ENCODE measurements at regions not wholly inside any gene's neighbourhood (a gene's known extent, or its start where the extent isn't known, plus 50 kb on each side); places are given as distances from the start of the nearest gene placed in this dataset.

GRCh38 chrX:13419918-13420317 is 100.1 kb upstream of the ATXN3L start:
- no peaks in the 10 kb centered on the region; the same call in 1 of the 2 replicates for H3K27me3 Mint-ChIP-seq (ENCODE audit: low read depth)
- ChIA-PET CTCF (no interaction called here), POLR2A (no interaction called here)
- no peak overlapping the region for H3K4me3 Mint-ChIP-seq
- H3K36me3 Mint-ChIP-seq, result no peaks in the 10 kb centered on the region
- H3K9me3 Mint-ChIP-seq, result peaks cover 3% of the 10 kb centered on the region; the same call in 1 of the 2 replicates
- no peak for DNase-seq (ENCODE audit: low spot score)
- no peak for ATAC-seq
- no peak overlapping the region for H3K27ac Mint-ChIP-seq
- peaks cover 34% of the 10 kb centered on the region for H3K4me1 Mint-ChIP-seq
- TF ChIP-seq JAZF1 (CRISPR knock-in tag; IDR thresholded peaks at IDR 0.05), result no peak
- TF ChIP-seq, protein P1, sequence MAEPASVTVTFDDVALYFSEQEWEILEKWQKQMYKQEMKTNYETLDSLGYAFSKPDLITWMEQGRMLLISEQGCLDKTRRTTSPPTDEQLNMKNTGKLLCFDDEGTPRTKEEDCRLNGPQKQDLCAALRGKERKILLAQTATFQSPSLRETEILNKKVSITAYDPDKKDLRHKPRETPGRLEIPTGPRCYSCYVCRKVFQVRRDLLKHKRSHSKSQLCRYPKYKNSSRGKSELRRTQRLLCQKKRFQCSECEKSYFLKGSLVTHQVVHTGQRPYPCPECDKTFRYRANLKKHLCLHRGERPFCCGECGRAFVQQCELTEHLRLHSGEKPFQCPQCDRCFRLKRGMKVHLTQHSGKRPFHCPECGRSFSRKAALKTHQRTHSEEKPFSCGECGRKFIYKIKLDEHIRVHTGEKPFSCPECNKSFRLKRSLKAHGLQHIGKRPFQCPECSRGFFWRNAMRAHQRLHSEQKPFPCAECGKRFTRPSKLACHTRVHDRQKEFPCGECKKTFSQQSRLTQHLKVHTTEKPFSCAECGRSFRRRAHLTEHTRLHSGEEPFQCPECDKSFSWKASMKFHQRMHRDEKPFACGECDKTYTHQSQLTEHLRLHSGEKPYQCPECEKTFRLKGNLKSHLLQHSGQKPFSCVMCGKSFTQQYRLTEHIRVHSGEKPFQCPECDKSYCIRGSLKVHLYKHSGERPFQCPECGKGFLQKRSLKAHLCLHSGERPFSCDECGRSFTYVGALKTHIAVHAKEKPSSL (CRISPR knock-in tag; conservative IDR thresholded peaks at IDR 0.05), result no peak

- H3K27ac Mint-ChIP-seq, result no peak overlapping the region
- H3K4me1 Mint-ChIP-seq, result peaks cover 41% of the 10 kb centered on the region
- CTCF ChIA-PET, result no interaction called here
- no peak overlapping the region for H3K4me3 Mint-ChIP-seq
- H3K27me3 Mint-ChIP-seq (ENCODE audit: low read depth), result no peaks in the 10 kb centered on the region; the same call in 1 of the 2 replicates
- H3K36me3 Mint-ChIP-seq, result no peaks in the 10 kb centered on the region
- POLR2A ChIA-PET, result no interaction called here
- ATAC-seq (no peak), DNase-seq (ENCODE audit: low spot score) (no peak)
- peaks cover 3% of the 10 kb centered on the region; the same call in 1 of the 2 replicates for H3K9me3 Mint-ChIP-seq
- no peak for TF ChIP-seq TP53 (CRISPR knock-in tag; IDR thresholded peaks at IDR 0.05)
- TF ChIP-seq, protein P2, sequence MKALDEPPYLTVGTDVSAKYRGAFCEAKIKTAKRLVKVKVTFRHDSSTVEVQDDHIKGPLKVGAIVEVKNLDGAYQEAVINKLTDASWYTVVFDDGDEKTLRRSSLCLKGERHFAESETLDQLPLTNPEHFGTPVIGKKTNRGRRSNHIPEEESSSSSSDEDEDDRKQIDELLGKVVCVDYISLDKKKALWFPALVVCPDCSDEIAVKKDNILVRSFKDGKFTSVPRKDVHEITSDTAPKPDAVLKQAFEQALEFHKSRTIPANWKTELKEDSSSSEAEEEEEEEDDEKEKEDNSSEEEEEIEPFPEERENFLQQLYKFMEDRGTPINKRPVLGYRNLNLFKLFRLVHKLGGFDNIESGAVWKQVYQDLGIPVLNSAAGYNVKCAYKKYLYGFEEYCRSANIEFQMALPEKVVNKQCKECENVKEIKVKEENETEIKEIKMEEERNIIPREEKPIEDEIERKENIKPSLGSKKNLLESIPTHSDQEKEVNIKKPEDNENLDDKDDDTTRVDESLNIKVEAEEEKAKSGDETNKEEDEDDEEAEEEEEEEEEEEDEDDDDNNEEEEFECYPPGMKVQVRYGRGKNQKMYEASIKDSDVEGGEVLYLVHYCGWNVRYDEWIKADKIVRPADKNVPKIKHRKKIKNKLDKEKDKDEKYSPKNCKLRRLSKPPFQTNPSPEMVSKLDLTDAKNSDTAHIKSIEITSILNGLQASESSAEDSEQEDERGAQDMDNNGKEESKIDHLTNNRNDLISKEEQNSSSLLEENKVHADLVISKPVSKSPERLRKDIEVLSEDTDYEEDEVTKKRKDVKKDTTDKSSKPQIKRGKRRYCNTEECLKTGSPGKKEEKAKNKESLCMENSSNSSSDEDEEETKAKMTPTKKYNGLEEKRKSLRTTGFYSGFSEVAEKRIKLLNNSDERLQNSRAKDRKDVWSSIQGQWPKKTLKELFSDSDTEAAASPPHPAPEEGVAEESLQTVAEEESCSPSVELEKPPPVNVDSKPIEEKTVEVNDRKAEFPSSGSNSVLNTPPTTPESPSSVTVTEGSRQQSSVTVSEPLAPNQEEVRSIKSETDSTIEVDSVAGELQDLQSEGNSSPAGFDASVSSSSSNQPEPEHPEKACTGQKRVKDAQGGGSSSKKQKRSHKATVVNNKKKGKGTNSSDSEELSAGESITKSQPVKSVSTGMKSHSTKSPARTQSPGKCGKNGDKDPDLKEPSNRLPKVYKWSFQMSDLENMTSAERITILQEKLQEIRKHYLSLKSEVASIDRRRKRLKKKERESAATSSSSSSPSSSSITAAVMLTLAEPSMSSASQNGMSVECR (CRISPR knock-in tag; IDR thresholded peaks at IDR 0.05; ENCODE audit: borderline replicate concordance), result no peak
- TF ChIP-seq PRDM15 (CRISPR knock-in tag; IDR thresholded peaks at IDR 0.05), result no peak
- no peak for TF ChIP-seq MXD4 (CRISPR knock-in tag; IDR thresholded peaks at IDR 0.05; ENCODE audit: borderline replicate concordance)
- no peak for TF ChIP-seq ZNF138 (CRISPR knock-in tag; conservative IDR thresholded peaks at IDR 0.05)
- TF ChIP-seq NR2C2 (CRISPR knock-in tag; IDR thresholded peaks at IDR 0.05), result no peak
- no peak for TF ChIP-seq ZNF317 (CRISPR knock-in tag; IDR thresholded peaks at IDR 0.05; ENCODE audit: borderline replicate concordance, low read depth)
- TF ChIP-seq CDX4 (CRISPR knock-in tag; IDR thresholded peaks at IDR 0.05; ENCODE audit: borderline replicate concordance), result no peak
- TF ChIP-seq, protein P3, sequence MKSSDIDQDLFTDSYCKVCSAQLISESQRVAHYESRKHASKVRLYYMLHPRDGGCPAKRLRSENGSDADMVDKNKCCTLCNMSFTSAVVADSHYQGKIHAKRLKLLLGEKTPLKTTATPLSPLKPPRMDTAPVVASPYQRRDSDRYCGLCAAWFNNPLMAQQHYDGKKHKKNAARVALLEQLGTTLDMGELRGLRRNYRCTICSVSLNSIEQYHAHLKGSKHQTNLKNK (CRISPR knock-in tag; IDR thresholded peaks at IDR 0.05), result no peak
Observed at GRCh38 chrX:13419276-13419675, 99.4 kb upstream of the ATXN3L start.
